ENCODE measurements at regions not wholly inside any gene's neighbourhood (a gene's known extent, or its start where the extent isn't known, plus 50 kb on each side); places are given as distances from the start of the nearest gene placed in this dataset.

- TF ChIP-seq, protein P1, sequence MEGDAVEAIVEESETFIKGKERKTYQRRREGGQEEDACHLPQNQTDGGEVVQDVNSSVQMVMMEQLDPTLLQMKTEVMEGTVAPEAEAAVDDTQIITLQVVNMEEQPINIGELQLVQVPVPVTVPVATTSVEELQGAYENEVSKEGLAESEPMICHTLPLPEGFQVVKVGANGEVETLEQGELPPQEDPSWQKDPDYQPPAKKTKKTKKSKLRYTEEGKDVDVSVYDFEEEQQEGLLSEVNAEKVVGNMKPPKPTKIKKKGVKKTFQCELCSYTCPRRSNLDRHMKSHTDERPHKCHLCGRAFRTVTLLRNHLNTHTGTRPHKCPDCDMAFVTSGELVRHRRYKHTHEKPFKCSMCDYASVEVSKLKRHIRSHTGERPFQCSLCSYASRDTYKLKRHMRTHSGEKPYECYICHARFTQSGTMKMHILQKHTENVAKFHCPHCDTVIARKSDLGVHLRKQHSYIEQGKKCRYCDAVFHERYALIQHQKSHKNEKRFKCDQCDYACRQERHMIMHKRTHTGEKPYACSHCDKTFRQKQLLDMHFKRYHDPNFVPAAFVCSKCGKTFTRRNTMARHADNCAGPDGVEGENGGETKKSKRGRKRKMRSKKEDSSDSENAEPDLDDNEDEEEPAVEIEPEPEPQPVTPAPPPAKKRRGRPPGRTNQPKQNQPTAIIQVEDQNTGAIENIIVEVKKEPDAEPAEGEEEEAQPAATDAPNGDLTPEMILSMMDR (conservative IDR thresholded peaks at IDR 0.05; ENCODE audit: low read depth, low read length): no peak
- TF ChIP-seq EZH2 (IDR thresholded peaks at IDR 0.05; ENCODE audit: low read length, unreplicated experiment): no peak
Measured at GRCh38 chr7:32158076-32158475, 87.9 kb upstream of the PDE1C start.

Measured in PC-3 (cell line).